ENCODE measurements at regions not wholly inside any gene's neighbourhood (a gene's known extent, or its start where the extent isn't known, plus 50 kb on each side); places are given as distances from the start of the nearest gene placed in this dataset.

DNA sequence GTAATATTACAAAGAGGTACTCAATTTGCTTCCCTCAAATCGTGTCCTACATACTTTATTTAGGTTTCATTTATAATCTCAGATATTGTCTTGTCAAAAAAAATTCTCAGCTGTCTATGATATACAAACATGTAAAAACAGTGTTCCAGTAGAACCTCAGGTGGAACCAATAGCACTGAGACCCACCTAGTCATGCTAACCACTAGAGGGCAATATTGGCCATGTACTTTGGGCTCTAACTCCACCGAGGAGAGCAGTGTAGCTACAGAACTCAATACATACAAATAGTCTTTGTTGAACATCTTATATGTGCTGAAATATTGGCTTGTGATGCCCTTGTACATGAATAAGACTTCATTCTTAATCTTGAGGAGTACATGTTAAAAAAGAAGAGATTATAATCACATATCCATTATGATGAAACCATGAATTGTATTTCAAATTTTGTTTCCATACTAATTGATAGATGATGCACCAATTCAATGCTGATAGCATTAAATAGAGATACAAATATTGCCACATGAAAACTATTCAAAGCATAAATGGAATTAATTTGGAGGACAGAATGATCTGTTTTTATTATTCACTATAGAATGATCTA, 71.2 kb upstream of the CNTLN start:
- H3K4me1 ChIP-seq = no peaks in the 10 kb centered on the region
- intact Hi-C loops (cut with micrococcal nuclease; ENCODE audit: unreplicated experiment) = loop anchor here (1.0 to 5.0 kb wide), 2 partner anchors 339 to 400 kb away; no protein-coding TSS in a partner anchor
- TF ChIP-seq, protein P1, sequence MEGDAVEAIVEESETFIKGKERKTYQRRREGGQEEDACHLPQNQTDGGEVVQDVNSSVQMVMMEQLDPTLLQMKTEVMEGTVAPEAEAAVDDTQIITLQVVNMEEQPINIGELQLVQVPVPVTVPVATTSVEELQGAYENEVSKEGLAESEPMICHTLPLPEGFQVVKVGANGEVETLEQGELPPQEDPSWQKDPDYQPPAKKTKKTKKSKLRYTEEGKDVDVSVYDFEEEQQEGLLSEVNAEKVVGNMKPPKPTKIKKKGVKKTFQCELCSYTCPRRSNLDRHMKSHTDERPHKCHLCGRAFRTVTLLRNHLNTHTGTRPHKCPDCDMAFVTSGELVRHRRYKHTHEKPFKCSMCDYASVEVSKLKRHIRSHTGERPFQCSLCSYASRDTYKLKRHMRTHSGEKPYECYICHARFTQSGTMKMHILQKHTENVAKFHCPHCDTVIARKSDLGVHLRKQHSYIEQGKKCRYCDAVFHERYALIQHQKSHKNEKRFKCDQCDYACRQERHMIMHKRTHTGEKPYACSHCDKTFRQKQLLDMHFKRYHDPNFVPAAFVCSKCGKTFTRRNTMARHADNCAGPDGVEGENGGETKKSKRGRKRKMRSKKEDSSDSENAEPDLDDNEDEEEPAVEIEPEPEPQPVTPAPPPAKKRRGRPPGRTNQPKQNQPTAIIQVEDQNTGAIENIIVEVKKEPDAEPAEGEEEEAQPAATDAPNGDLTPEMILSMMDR (IDR thresholded peaks at IDR 0.05; ENCODE audit: insufficient read depth in 1 of 2, low read depth in 1 of 2, low read length in 1 of 2, severe bottlenecking in 1 of 2, unreplicated experiment in 1 of 2) = peak; percentile 55 to 69
- Mint-ChIP-seq H3K27me3 (ENCODE audit: insufficient read depth, unreplicated experiment) (peaks cover 3% of the 10 kb centered on the region), H3K4me3 (ENCODE audit: unreplicated experiment) (no peak overlapping the region), H3K4me1 (ENCODE audit: low read depth, unreplicated experiment) (no peaks in the 10 kb centered on the region), H3K9me3 (ENCODE audit: unreplicated experiment) (no peaks in the 10 kb centered on the region), H3K27ac (ENCODE audit: unreplicated experiment) (no peak overlapping the region), H3K36me3 (ENCODE audit: insufficient read depth, unreplicated experiment) (no peaks in the 10 kb centered on the region)
- ChIA-PET POLR2A (no interaction called here), CTCF (interaction anchor here (1.8 kb wide), 1 partner anchor 399 kb away, joined by 5 read pairs; no protein-coding TSS in a partner anchor)
- H3K4me3 ChIP-seq (ENCODE audit: low read depth, low read length) = no peak overlapping the region
- no TSS peak for BruUV-seq (replicated peaks)
- no peaks in the 10 kb centered on the region for H3K27me3 ChIP-seq (replicated peaks; ENCODE audit: control insufficient read depth, insufficient read depth, low read length)
- peak in 1 of 2 experiments; percentile 36 for DNase-seq
- H3K36me3 ChIP-seq (ENCODE audit: control insufficient read depth, insufficient read depth, low read length) = no peaks in the 10 kb centered on the region
- no peaks in the 10 kb centered on the region for H3K9me3 ChIP-seq

DNA sequence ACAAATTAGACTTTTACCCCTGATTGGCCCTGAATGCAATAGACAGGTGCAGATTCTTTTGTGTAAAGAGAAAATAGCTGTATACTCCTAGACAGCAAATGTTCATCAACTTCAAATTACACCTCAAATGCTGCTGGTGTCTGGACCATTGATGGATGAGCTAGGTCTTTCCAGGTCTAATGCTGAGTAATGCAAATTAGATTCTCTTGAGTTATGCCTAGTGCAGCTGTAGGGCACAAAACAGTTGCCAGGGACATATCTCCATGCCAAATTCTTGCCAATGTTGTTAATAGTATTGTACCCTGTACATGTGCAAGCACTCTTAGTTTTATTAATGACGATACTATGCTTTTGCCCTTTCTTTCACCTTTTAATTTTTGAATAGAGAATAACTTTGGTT, 72.3 kb upstream of the CNTLN start:
- Histone ChIP-seq H3K9me3 (no peaks in the 10 kb centered on the region), H3K4me3 (ENCODE audit: low read depth, low read length) (no peak overlapping the region), H3K36me3 (ENCODE audit: control insufficient read depth, insufficient read depth, low read length) (no peaks in the 10 kb centered on the region), H3K27me3 (replicated peaks; ENCODE audit: control insufficient read depth, insufficient read depth, low read length) (no peaks in the 10 kb centered on the region), H3K4me1 (no peaks in the 10 kb centered on the region)
- no peaks in the 10 kb centered on the region for H3K36me3 Mint-ChIP-seq (ENCODE audit: insufficient read depth, unreplicated experiment)
- no peaks in the 10 kb centered on the region for H3K27me3 Mint-ChIP-seq (ENCODE audit: insufficient read depth, unreplicated experiment)
- intact Hi-C loops (cut with micrococcal nuclease; ENCODE audit: unreplicated experiment) = loop anchor here (5.0 kb wide), 1 partner anchor 340 kb away; no protein-coding TSS in a partner anchor
- no peaks in the 10 kb centered on the region for H3K9me3 Mint-ChIP-seq (ENCODE audit: unreplicated experiment)
- BruUV-seq (replicated peaks) = no TSS peak
- TF ChIP-seq, protein P1 (IDR thresholded peaks at IDR 0.05; ENCODE audit: insufficient read depth in 1 of 2, low read depth in 1 of 2, low read length in 1 of 2, severe bottlenecking in 1 of 2, unreplicated experiment in 1 of 2) = no peak
- H3K4me3 Mint-ChIP-seq (ENCODE audit: unreplicated experiment) = no peak overlapping the region
- POLR2A ChIA-PET = no interaction called here
- H3K27ac Mint-ChIP-seq (ENCODE audit: unreplicated experiment) = no peak overlapping the region
- CTCF ChIA-PET = interaction anchor here (0.5 to 1.8 kb wide), 3 partner anchors 13 to 951 kb away, joined by 3 to 12 read pairs (median 5); no protein-coding TSS in a partner anchor
- DNase-seq = no peak
- no peaks in the 10 kb centered on the region for H3K4me1 Mint-ChIP-seq (ENCODE audit: low read depth, unreplicated experiment)

DNA sequence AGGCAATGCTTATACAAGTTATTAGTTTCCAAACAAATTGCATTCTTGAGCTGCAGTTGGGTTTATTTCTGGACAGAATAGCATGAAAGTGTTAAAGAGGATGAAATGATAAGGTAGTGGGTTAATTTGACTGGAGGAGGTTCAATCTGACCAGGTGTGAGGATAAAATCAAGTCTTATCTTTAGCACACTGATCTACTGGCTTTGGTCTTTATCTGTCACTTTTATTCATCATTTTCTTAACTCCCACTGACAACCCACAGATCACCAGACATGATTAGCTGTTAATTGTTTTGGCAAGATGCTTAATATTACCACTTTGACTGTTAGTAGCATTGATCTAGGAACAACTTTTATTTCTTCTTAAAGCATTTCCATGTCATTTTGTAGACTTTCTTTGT, 74.4 kb upstream of the CNTLN start:
- no peaks in the 10 kb centered on the region for H3K27me3 Mint-ChIP-seq (ENCODE audit: insufficient read depth, unreplicated experiment)
- ChIA-PET CTCF (no interaction called here), POLR2A (no interaction called here)

More for the DNA sequence above, 74.4 kb upstream of the CNTLN start:
- H3K27ac Mint-ChIP-seq (ENCODE audit: unreplicated experiment) = no peak overlapping the region
- intact Hi-C loops (cut with micrococcal nuclease; ENCODE audit: unreplicated experiment) = loop anchor here (5.0 kb wide), 1 partner anchor 342 kb away; no protein-coding TSS in a partner anchor
- no peaks in the 10 kb centered on the region for H3K36me3 Mint-ChIP-seq (ENCODE audit: insufficient read depth, unreplicated experiment)
- Histone ChIP-seq H3K4me3 (ENCODE audit: low read depth, low read length) (no peak overlapping the region), H3K4me1 (no peaks in the 10 kb centered on the region), H3K9me3 (no peaks in the 10 kb centered on the region), H3K36me3 (ENCODE audit: control insufficient read depth, insufficient read depth, low read length) (no peaks in the 10 kb centered on the region), H3K27me3 (replicated peaks; ENCODE audit: control insufficient read depth, insufficient read depth, low read length) (no peaks in the 10 kb centered on the region)
- no peak overlapping the region for H3K4me3 Mint-ChIP-seq (ENCODE audit: unreplicated experiment)
- no peak for DNase-seq
- H3K4me1 Mint-ChIP-seq (ENCODE audit: low read depth, unreplicated experiment) = no peaks in the 10 kb centered on the region
- no TSS peak for BruUV-seq (replicated peaks)
- TF ChIP-seq, protein P1 (IDR thresholded peaks at IDR 0.05; ENCODE audit: insufficient read depth in 1 of 2, low read depth in 1 of 2, low read length in 1 of 2, severe bottlenecking in 1 of 2, unreplicated experiment in 1 of 2) = no peak
- no peaks in the 10 kb centered on the region for H3K9me3 Mint-ChIP-seq (ENCODE audit: unreplicated experiment)

All from Caco-2 (cell line).